ENCODE measurements at regions not wholly inside any gene's neighbourhood (a gene's known extent, or its start where the extent isn't known, plus 50 kb on each side); places are given as distances from the start of the nearest gene placed in this dataset.
A peak's percentile ranks its signal among the peaks of the same experiment; 100 is the strongest.

GRCh38 chr5:155394727-155395126 is 381.2 kb downstream of the KIF4B start (continued):
- no peak for TF ChIP-seq ZNF281 (CRISPR knock-in tag; IDR thresholded peaks at IDR 0.05)
- no peak for TF ChIP-seq TEAD4 (CRISPR knock-in tag; IDR thresholded peaks at IDR 0.05)
- no peak for TF ChIP-seq TCF7 (CRISPR knock-in tag; IDR thresholded peaks at IDR 0.05; ENCODE audit: low read depth)
- no peak for TF ChIP-seq AR (CRISPR knock-in tag; IDR thresholded peaks at IDR 0.05)
- no peak for TF ChIP-seq JAZF1 (CRISPR knock-in tag; IDR thresholded peaks at IDR 0.05)
- TF ChIP-seq ZNF138 (CRISPR knock-in tag; conservative IDR thresholded peaks at IDR 0.05), result no peak
- TF ChIP-seq TP53 (CRISPR knock-in tag; IDR thresholded peaks at IDR 0.05), result no peak
- no peak for TF ChIP-seq NFATC4 (CRISPR knock-in tag; IDR thresholded peaks at IDR 0.05)
- TF ChIP-seq NR1H2 (CRISPR knock-in tag; IDR thresholded peaks at IDR 0.05), result no peak
- TF ChIP-seq MYBL2 (CRISPR knock-in tag; IDR thresholded peaks at IDR 0.05), result no peak

GRCh38 chr5:155402927-155403640 is 389.5 kb downstream of the KIF4B start:
- H3K36me3 Mint-ChIP-seq, result peaks cover 6% of the 10 kb centered on the region
- no peak for DNase-seq (ENCODE audit: low spot score)
- no peak overlapping the region for H3K4me3 Mint-ChIP-seq
- H3K27ac Mint-ChIP-seq, result no peak overlapping the region
- H3K4me1 Mint-ChIP-seq, result peaks cover 4% of the 10 kb centered on the region; the same call in 1 of the 2 replicates
- peaks cover 39% of the 10 kb centered on the region for H3K9me3 Mint-ChIP-seq
- peak; percentile 46 for ATAC-seq
- POLR2A ChIA-PET, result no interaction called here
- CTCF ChIA-PET, result no interaction called here
- H3K27me3 Mint-ChIP-seq (ENCODE audit: low read depth), result no peaks in the 10 kb centered on the region
- TF ChIP-seq TEAD4 (CRISPR knock-in tag; IDR thresholded peaks at IDR 0.05) (no peak), ZNF121 (CRISPR knock-in tag; IDR thresholded peaks at IDR 0.05) (no peak), FOXP4 (CRISPR knock-in tag; IDR thresholded peaks at IDR 0.05) (no peak), USF2 (CRISPR knock-in tag; IDR thresholded peaks at IDR 0.05) (no peak), NFE2L1 (CRISPR knock-in tag; IDR thresholded peaks at IDR 0.05) (no peak), RORB (CRISPR knock-in tag; IDR thresholded peaks at IDR 0.05) (no peak), NFYB (CRISPR knock-in tag; conservative IDR thresholded peaks at IDR 0.05; ENCODE audit: low read depth) (no peak), ZNF671 (CRISPR knock-in tag; IDR thresholded peaks at IDR 0.05) (no peak), ESRRA (CRISPR knock-in tag; IDR thresholded peaks at IDR 0.05; ENCODE audit: borderline replicate concordance) (no peak), HMGA2 (CRISPR knock-in tag; IDR thresholded peaks at IDR 0.05) (no peak), TCF7 (CRISPR knock-in tag; IDR thresholded peaks at IDR 0.05; ENCODE audit: low read depth) (no peak), ZNF532 (CRISPR knock-in tag; IDR thresholded peaks at IDR 0.05; ENCODE audit: borderline replicate concordance) (no peak), TP53 (CRISPR knock-in tag; IDR thresholded peaks at IDR 0.05) (no peak), CREB1 (CRISPR knock-in tag; IDR thresholded peaks at IDR 0.05) (no peak), CDX4 (CRISPR knock-in tag; IDR thresholded peaks at IDR 0.05; ENCODE audit: borderline replicate concordance) (no peak)
